PC-9 (cell line): ENCODE measurements at regions not wholly inside any gene's neighbourhood (a gene's known extent, or its start where the extent isn't known, plus 50 kb on each side); places are given as distances from the start of the nearest gene placed in this dataset.

Source experiments
- BruUV-seq: library from RNA; stranded (reverse); fragments of 400-500 nt; replicated peaks from 2 replicates; lab custom pipeline; 2021; lab: Mats Ljungman, UMichigan
- CTCF ChIA-PET: fragments of 300-600 bp; sonication (Branson Sonifier 250); formaldehyde crosslinking; loops from one replicate; lab custom pipeline; 2022; ENCODE audit warnings: antibody characterized with exemption; lab: Charles Lee
- POLR2A ChIA-PET: fragments of 300-600 bp; sonication (Branson Sonifier 250); formaldehyde crosslinking; loops from one replicate; lab custom pipeline; 2022; ENCODE audit warnings: antibody characterized with exemption; ENCODE audit not compliant: unreplicated experiment; lab: Charles Lee
- DNase-seq, 2 experiments: peaks; one replicate each; pipeline versions ENCODE4 v3.0.0 to v3.0.0-alpha.2; 2015 to 2022; ENCODE audit warnings: mixed read lengths in 1 of 2
- H2AFZ ChIP-seq: fragments of 200-600 bp; sonication (generic); 2 replicates; pipeline ENCODE4 v1.8.1; 2017; ENCODE audit warnings: antibody characterized with exemption
- H3F3A ChIP-seq: fragments of 200-600 bp; sonication (generic); 2 replicates; pipeline ENCODE4 v1.8.1; 2017; ENCODE audit warnings: antibody characterized with exemption, mild to moderate bottlenecking, low read depth; ENCODE audit not compliant: insufficient read depth
- H3K27ac ChIP-seq: fragments of 200-600 bp; sonication (generic); 2 replicates; pipeline ENCODE4 v1.6.1; 2016; ENCODE audit warnings: mixed run types
- H3K27me3 ChIP-seq: fragments of 200-600 bp; sonication (generic); 2 replicates; pipeline ENCODE4 v1.6.1; 2016; ENCODE audit warnings: low read depth, mixed run types; ENCODE audit not compliant: insufficient read depth
- H3K36me3 ChIP-seq: fragments of 200-600 bp; sonication (generic); 2 replicates; pipeline ENCODE4 v1.6.1; 2016; ENCODE audit warnings: low read depth, mixed run types
- H3K4me1 ChIP-seq: fragments of 200-600 bp; sonication (generic); replicated peaks from 2 replicates; pipeline ENCODE4 v1.6.1; 2016; ENCODE audit warnings: mixed run types; ENCODE audit not compliant: insufficient read depth
- H3K4me2 ChIP-seq: fragments of 200-600 bp; sonication (generic); 2 replicates; pipeline ENCODE4 v1.6.1; 2017; ENCODE audit warnings: mixed run types
- H3K4me3 ChIP-seq: fragments of 200-600 bp; sonication (generic); 2 replicates; pipeline ENCODE4 v1.6.1; 2016; ENCODE audit warnings: mixed run types
- H3K79me2 ChIP-seq: fragments of 200-600 bp; sonication (generic); 2 replicates; pipeline ENCODE4 v1.6.1; 2017; ENCODE audit warnings: low read depth, mixed run types
- H3K9me2 ChIP-seq: fragments of 200-600 bp; sonication (generic); 2 replicates; pipeline ENCODE4 v1.8.1; 2017; ENCODE audit warnings: mild to moderate bottlenecking; ENCODE audit not compliant: insufficient read depth
- H3K9me3 ChIP-seq: fragments of 200-600 bp; sonication (generic); 2 replicates; pipeline ENCODE4 v1.8.1; 2016; ENCODE audit warnings: low read depth; ENCODE audit not compliant: insufficient read depth
- H4K20me1 ChIP-seq: fragments of 200-600 bp; sonication (generic); 2 replicates; pipeline ENCODE4 v1.8.1; 2017; ENCODE audit not compliant: insufficient read depth
- CTCF ChIP-seq: fragments of 200-600 bp; sonication (generic); conservative IDR thresholded peaks from 2 replicates; pipeline ENCODE4 v1.6.1; 2017; ENCODE audit warnings: mixed run types, antibody characterized with exemption, mild to moderate bottlenecking, moderate library complexity
- EZH2 ChIP-seq: fragments of 200-600 bp; sonication (generic); IDR thresholded peaks from 2 replicates; pipeline ENCODE4 v1.8.0; 2017; ENCODE audit warnings: antibody characterized with exemption, low read depth
- intact Hi-C: fragments of 100-400 bp; cut with micrococcal nuclease; formaldehyde crosslinking; loops from one replicate; pipeline ENCODE4 v1.10.0; 2022; ENCODE audit not compliant: unreplicated experiment

DNA sequence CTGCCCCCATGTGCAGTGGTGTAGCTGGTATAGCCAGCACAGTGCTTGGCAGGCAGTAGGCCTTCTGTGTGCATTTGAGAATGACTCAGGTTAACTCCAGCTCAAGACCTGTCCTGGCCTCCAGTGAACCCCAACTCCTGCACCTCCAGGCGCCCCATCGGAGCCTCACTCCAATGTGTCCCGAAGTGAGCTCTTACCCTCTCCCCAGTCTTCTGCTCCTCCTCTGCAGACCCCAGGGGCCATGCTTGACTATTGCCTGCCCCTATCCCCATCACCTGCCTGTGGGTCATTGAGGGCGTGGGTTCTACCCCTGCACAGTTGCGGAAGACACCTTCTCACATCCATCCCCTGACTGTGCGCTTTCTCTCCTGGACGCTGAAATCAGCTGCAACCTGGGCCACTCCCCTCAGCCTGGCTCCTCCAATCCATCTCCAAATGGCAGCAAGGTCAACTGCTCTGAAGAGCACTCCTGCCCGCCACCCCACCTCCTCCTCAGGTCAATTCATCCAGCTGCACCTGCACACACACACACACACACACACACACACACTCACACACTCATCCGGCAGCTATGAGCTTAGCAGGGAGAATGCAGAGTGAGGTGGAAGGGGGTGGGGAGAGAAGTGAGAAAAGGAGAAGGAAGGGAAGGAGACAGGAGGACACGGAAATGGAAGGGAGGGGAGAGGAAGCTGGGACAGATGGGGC lies 130.3 kb upstream of the GLI2 start:
- intact Hi-C loops = no loop called here
- ChIA-PET CTCF (interaction anchor here (0.7 kb wide), 1 partner anchor 140 kb away, joined by 7 read pairs; no protein-coding TSS in a partner anchor), POLR2A (no interaction called here)
- H3K27me3 ChIP-seq = no peaks in the 10 kb centered on the region
- H3K4me1 ChIP-seq = peaks cover 7% of the 10 kb centered on the region; the same call in 1 of the 2 replicates
- no peak overlapping the region for H3K4me2 ChIP-seq
- H3K79me2 ChIP-seq = no peaks in the 10 kb centered on the region
- no peak overlapping the region for H3K4me3 ChIP-seq
- no peak overlapping the region for H2AFZ ChIP-seq
- H3K9me2 ChIP-seq = no peaks in the 10 kb centered on the region
- DNase-seq = no peak
- no TSS peak for BruUV-seq
- H3F3A ChIP-seq = peaks cover 18% of the 10 kb centered on the region; the same call in 1 of the 2 replicates
- H3K27ac ChIP-seq = no peak overlapping the region
- no peaks in the 10 kb centered on the region for H4K20me1 ChIP-seq
- H3K9me3 ChIP-seq = no peaks in the 10 kb centered on the region
- no peaks in the 10 kb centered on the region for H3K36me3 ChIP-seq
- TF ChIP-seq EZH2 (no peak), CTCF (no peak)

- Histone ChIP-seq H3K4me3 (no peak overlapping the region), H3K4me2 (no peak overlapping the region), H3K27me3 (no peaks in the 10 kb centered on the region), H3K27ac (no peak overlapping the region), H4K20me1 (no peaks in the 10 kb centered on the region), H3K4me1 (peaks cover 7% of the 10 kb centered on the region; the same call in 1 of the 2 replicates), H3F3A (peaks cover 18% of the 10 kb centered on the region; the same call in 1 of the 2 replicates), H3K9me2 (no peaks in the 10 kb centered on the region), H3K79me2 (no peaks in the 10 kb centered on the region), H3K36me3 (no peaks in the 10 kb centered on the region), H2AFZ (no peak overlapping the region), H3K9me3 (no peaks in the 10 kb centered on the region)
- no TSS peak for BruUV-seq
- no peak for DNase-seq
- TF ChIP-seq EZH2 (no peak), CTCF (no peak)
- POLR2A ChIA-PET = interaction anchor here (0.6 kb wide), 1 partner anchor 354 kb away, joined by 7 read pairs; the partner anchor contains the start of gene RALB
- intact Hi-C loops = no loop called here
- CTCF ChIA-PET = no interaction called here
These were observed 129.4 kb upstream of the GLI2 start for GRCh38 chr2:120606280-120606679.

- ChIA-PET POLR2A (interaction anchor here (0.7 kb wide), 1 partner anchor 12 kb away, joined by 8 read pairs; no protein-coding TSS in a partner anchor), CTCF (interaction anchor here (0.6 kb wide), 1 partner anchor 995 kb away, joined by 3 read pairs; no protein-coding TSS in a partner anchor)
- BruUV-seq = no TSS peak
- DNase-seq = no peak
- H3K9me3 ChIP-seq = no peaks in the 10 kb centered on the region
- no peaks in the 10 kb centered on the region for H3K36me3 ChIP-seq
- no peak overlapping the region for H3K4me2 ChIP-seq
- intact Hi-C loops = no loop called here
- no peaks in the 10 kb centered on the region for H3K79me2 ChIP-seq
- H4K20me1 ChIP-seq = no peaks in the 10 kb centered on the region
- no peak overlapping the region for H2AFZ ChIP-seq
- peaks cover 9% of the 10 kb centered on the region for H3K4me1 ChIP-seq
- no peak overlapping the region for H3K27ac ChIP-seq
- no peak for TF ChIP-seq EZH2
- no peak for TF ChIP-seq CTCF
- H3K9me2 ChIP-seq = no peaks in the 10 kb centered on the region
- no peak overlapping the region for H3K4me3 ChIP-seq
- H3F3A ChIP-seq = peaks cover 18% of the 10 kb centered on the region; the same call in 1 of the 2 replicates
- no peaks in the 10 kb centered on the region for H3K27me3 ChIP-seq
These were observed 128.7 kb upstream of the GLI2 start for GRCh38 chr2:120606931-120607330.
